Left ventricle myocardium inferior (tissue), 1 donor: ENCODE measurements at regions not wholly inside any gene's neighbourhood (a gene's known extent, or its start where the extent isn't known, plus 50 kb on each side); places are given as distances from the start of the nearest gene placed in this dataset.

ENCODE experiments used
- DNase-seq: peaks from one replicate; pipeline ENCODE4 v3.0.0-alpha.2; 2020
- H3K27ac ChIP-seq: fragments of 200-600 bp; replicated peaks from 2 replicates; pipeline ENCODE4 v1.8.0; 2021
- H3K27me3 ChIP-seq: fragments of 200-600 bp; 2 replicates; pipeline ENCODE4 v1.8.0; 2021; ENCODE audit warnings: low read depth
- H3K36me3 ChIP-seq: fragments of 200-600 bp; 2 replicates; pipeline ENCODE4 v1.8.0; 2021
- H3K4me1 ChIP-seq: fragments of 200-600 bp; 2 replicates; pipeline ENCODE4 v1.8.0; 2021
- H3K4me3 ChIP-seq: fragments of 200-600 bp; 2 replicates; pipeline ENCODE4 v1.8.0; 2021; ENCODE audit warnings: mild to moderate bottlenecking, moderate library complexity
- H3K9me3 ChIP-seq: fragments of 200-600 bp; replicated peaks from 2 replicates; pipeline ENCODE4 v1.8.0; 2021
- CTCF ChIP-seq: fragments of 200-600 bp; IDR thresholded peaks from 2 replicates; pipeline ENCODE4 v1.8.0; 2021; ENCODE audit warnings: antibody characterized with exemption, mild to moderate bottlenecking, borderline replicate concordance
- intact Hi-C: fragments of 100-400 bp; cut with micrococcal nuclease; formaldehyde crosslinking; loops from one replicate; pipeline ENCODE4 v1.11.0; 2022
- donor health status: DM: no; HTN: yes; CAD: no; lungs with severe emphysema.

- no peak for TF ChIP-seq CTCF
- no peaks in the 10 kb centered on the region for H3K4me1 ChIP-seq
- H3K27ac ChIP-seq = no peak overlapping the region
- DNase-seq = no peak
- no peak overlapping the region for H3K4me3 ChIP-seq
- no peaks in the 10 kb centered on the region for H3K27me3 ChIP-seq
- intact Hi-C loops = no loop called here
- no peaks in the 10 kb centered on the region for H3K36me3 ChIP-seq
- no peaks in the 10 kb centered on the region for H3K9me3 ChIP-seq
Measured at GRCh38 chr4:14392378-14392777, 609.9 kb upstream of the CPEB2 start.

- H3K27ac ChIP-seq = no peak overlapping the region
- TF ChIP-seq CTCF = no peak
- no peak overlapping the region for H3K4me3 ChIP-seq
- intact Hi-C loops = no loop called here
- no peaks in the 10 kb centered on the region for H3K4me1 ChIP-seq
- H3K36me3 ChIP-seq = no peaks in the 10 kb centered on the region
- no peak for DNase-seq
- no peaks in the 10 kb centered on the region for H3K27me3 ChIP-seq
- peaks cover 6% of the 10 kb centered on the region for H3K9me3 ChIP-seq
Measured at GRCh38 chr4:14396183-14396582, 606.1 kb upstream of the CPEB2 start.

GRCh38 chr4:14399848-14400247, 602.4 kb upstream of the CPEB2 start:
- Histone ChIP-seq H3K4me3 (no peak overlapping the region), H3K27ac (no peak overlapping the region), H3K9me3 (peaks cover 10% of the 10 kb centered on the region), H3K36me3 (no peaks in the 10 kb centered on the region), H3K4me1 (no peaks in the 10 kb centered on the region), H3K27me3 (no peaks in the 10 kb centered on the region)
- no peak for TF ChIP-seq CTCF
- no peak for DNase-seq
- intact Hi-C loops = no loop called here

- DNase-seq = no peak
- Histone ChIP-seq H3K27me3 (no peaks in the 10 kb centered on the region), H3K4me1 (no peaks in the 10 kb centered on the region), H3K9me3 (peaks cover 10% of the 10 kb centered on the region), H3K27ac (no peak overlapping the region), H3K36me3 (no peaks in the 10 kb centered on the region), H3K4me3 (no peak overlapping the region)
- intact Hi-C loops = no loop called here
- TF ChIP-seq CTCF = no peak
Measured at GRCh38 chr4:14400307-14400706, 602.0 kb upstream of the CPEB2 start.

- Histone ChIP-seq H3K4me1 (no peaks in the 10 kb centered on the region), H3K9me3 (peaks cover 10% of the 10 kb centered on the region)
- DNase-seq = no peak
Measured at GRCh38 chr4:14403132-14403531, 599.1 kb upstream of the CPEB2 start.

More at GRCh38 chr4:14403132-14403531, 599.1 kb upstream of the CPEB2 start:
- H3K27ac ChIP-seq = no peak overlapping the region
- no peak overlapping the region for H3K4me3 ChIP-seq
- no peak for TF ChIP-seq CTCF
- no peaks in the 10 kb centered on the region for H3K27me3 ChIP-seq
- intact Hi-C loops = no loop called here
- H3K36me3 ChIP-seq = no peaks in the 10 kb centered on the region
